Fibroblast of lung (primary cell): ENCODE measurements at regions not wholly inside any gene's neighbourhood (a gene's known extent, or its start where the extent isn't known, plus 50 kb on each side); places are given as distances from the start of the nearest gene placed in this dataset.
A peak's percentile ranks its signal among the peaks of the same experiment; 100 is the strongest.

Experiments
- CTCF ChIP-seq, 2 donors: IDR thresholded peaks in 1 of 2; conservative IDR thresholded peaks in 1 of 2; 1 replicate in 1 of 2; 2 replicates in 1 of 2; pipeline ENCODE4 v1.5.1; 2011 to 2012; ENCODE audit warnings: low read length in 2 of 2, control low read depth in 1 of 2, inconsistent platforms in 1 of 2, low read depth in 1 of 2, mild to moderate bottlenecking in 1 of 2
- EZH2 ChIP-seq: IDR thresholded peaks from 2 replicates; pipeline ENCODE4 v1.5.1; 2012; ENCODE audit warnings: low read length, control low read depth, mild to moderate bottlenecking; ENCODE audit errors: missing control alignments

DNA sequence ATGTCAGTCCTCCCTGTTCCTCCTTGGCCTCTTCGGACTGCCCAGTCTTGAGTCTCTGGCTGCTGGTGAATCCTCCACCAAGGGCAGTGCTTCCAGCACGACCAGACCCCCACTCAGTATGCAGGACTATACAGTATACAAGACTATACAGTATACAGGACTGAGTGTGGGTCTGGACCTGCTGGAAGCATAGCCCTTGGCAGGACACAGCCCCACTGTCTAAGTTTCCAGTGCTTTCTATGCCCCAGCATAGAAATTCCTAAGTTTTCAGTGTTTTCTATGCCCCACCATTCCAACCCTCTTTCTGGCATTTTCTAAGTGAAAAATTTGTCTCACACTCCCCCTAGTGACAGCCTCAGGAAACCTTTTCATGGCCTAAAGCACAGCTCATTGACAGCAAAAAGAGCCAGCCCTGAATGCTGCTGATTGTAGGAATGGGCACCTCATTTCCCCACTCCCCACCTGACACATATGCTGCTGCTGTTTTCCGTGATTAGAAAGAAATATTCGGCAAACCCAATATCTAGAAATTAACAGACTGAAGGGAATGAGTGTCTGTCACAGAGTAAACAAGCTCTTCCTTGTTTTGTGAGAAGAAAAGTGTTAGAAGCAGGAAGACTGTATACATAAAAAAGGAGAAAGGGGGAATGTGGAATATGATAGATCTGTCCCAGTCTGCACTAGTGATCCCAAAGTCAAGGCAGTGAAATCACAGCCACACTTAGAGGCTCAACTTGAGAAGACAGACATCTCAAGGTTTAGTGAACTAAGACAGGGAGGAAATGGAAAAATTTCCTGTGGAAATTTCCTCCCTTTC, 206.9 kb downstream of the IBTK start:
- TF ChIP-seq EZH2 (no peak), CTCF (conservative IDR thresholded peaks at IDR 0.05 in 1 of 2, IDR thresholded peaks at IDR 0.05 in 1 of 2; ENCODE audit: low read depth in 1 of 2, low read length in 2 of 2) (peak; percentile 86 to 89)
